WERI-Rb-1 (cell line): ENCODE measurements at regions not wholly inside any gene's neighbourhood (a gene's known extent, or its start where the extent isn't known, plus 50 kb on each side); places are given as distances from the start of the nearest gene placed in this dataset.

Source experiments
- DNase-seq: peaks from one replicate; pipeline ENCODE4 v3.0.0-alpha.2; 2020
- H3K27ac ChIP-seq: fragments of 250-450 bp; sonication (Bioruptor Pico); 2 replicates; pipeline ENCODE4 v1.5.1; 2020; ENCODE audit warnings: mild to moderate bottlenecking, moderate library complexity
- H3K27me3 ChIP-seq: fragments of 250-450 bp; sonication (Bioruptor Pico); 2 replicates; pipeline ENCODE4 v1.5.1; 2021; ENCODE audit warnings: mild to moderate bottlenecking, low read depth, moderate library complexity; ENCODE audit not compliant: insufficient read depth, severe bottlenecking
- H3K36me3 ChIP-seq: fragments of 250-450 bp; sonication (Bioruptor Pico); 2 replicates; pipeline ENCODE4 v1.5.1; 2020; ENCODE audit warnings: mild to moderate bottlenecking, moderate library complexity
- H3K4me3 ChIP-seq: 2 replicates; pipeline ENCODE4 v1.5.1; 2011; ENCODE audit warnings: low read depth, mild to moderate bottlenecking, control low read depth, low read length
- H3K9me3 ChIP-seq: fragments of 250-450 bp; sonication (Bioruptor Pico); 2 replicates; pipeline ENCODE4 v1.5.1; 2021; ENCODE audit warnings: mild to moderate bottlenecking, moderate library complexity; ENCODE audit not compliant: severe bottlenecking
- CTCF ChIP-seq: IDR thresholded peaks from 2 replicates; pipeline ENCODE4 v1.5.1; 2011; ENCODE audit warnings: low read depth, mild to moderate bottlenecking, control low read depth, inconsistent platforms, low read length

- no peaks in the 10 kb centered on the region for H3K9me3 ChIP-seq
- no peaks in the 10 kb centered on the region for H3K36me3 ChIP-seq
- H3K27me3 ChIP-seq, result no peaks in the 10 kb centered on the region
- no peak overlapping the region for H3K27ac ChIP-seq
- TF ChIP-seq CTCF, result no peak
- DNase-seq, result no peak
- no peak overlapping the region for H3K4me3 ChIP-seq
Observed at GRCh38 chr16:86702824-86703588, 124.7 kb downstream of the FOXL1 start.

GRCh38 chr16:86704516-86704915 lies 126.2 kb downstream of the FOXL1 start:
- Histone ChIP-seq H3K36me3 (no peaks in the 10 kb centered on the region), H3K4me3 (no peak overlapping the region), H3K9me3 (no peaks in the 10 kb centered on the region), H3K27me3 (no peaks in the 10 kb centered on the region), H3K27ac (no peak overlapping the region)
- TF ChIP-seq CTCF, result no peak
- DNase-seq, result no peak

- H3K36me3 ChIP-seq, result no peaks in the 10 kb centered on the region
- TF ChIP-seq CTCF, result no peak
Observed at GRCh38 chr16:86706726-86707125, 128.4 kb downstream of the FOXL1 start.

GRCh38 chr16:86707171-86707570 lies 128.8 kb downstream of the FOXL1 start:
- Histone ChIP-seq H3K9me3 (no peaks in the 10 kb centered on the region), H3K27ac (no peak overlapping the region), H3K36me3 (no peaks in the 10 kb centered on the region), H3K27me3 (no peaks in the 10 kb centered on the region), H3K4me3 (no peak overlapping the region)
- DNase-seq, result no peak
- no peak for TF ChIP-seq CTCF

More at GRCh38 chr16:86706726-86707125, 128.4 kb downstream of the FOXL1 start:
- no peak overlapping the region for H3K4me3 ChIP-seq
- DNase-seq, result no peak
- H3K27me3 ChIP-seq, result no peaks in the 10 kb centered on the region
- no peaks in the 10 kb centered on the region for H3K9me3 ChIP-seq
- H3K27ac ChIP-seq, result no peak overlapping the region

GRCh38 chr16:86707581-86707980 lies 129.2 kb downstream of the FOXL1 start:
- no peak overlapping the region for H3K27ac ChIP-seq
- no peak for DNase-seq
- no peaks in the 10 kb centered on the region for H3K9me3 ChIP-seq
- no peaks in the 10 kb centered on the region for H3K36me3 ChIP-seq
- TF ChIP-seq CTCF, result no peak
- no peak overlapping the region for H3K4me3 ChIP-seq
- no peaks in the 10 kb centered on the region for H3K27me3 ChIP-seq

GRCh38 chr16:86708431-86708830 lies 130.1 kb downstream of the FOXL1 start:
- TF ChIP-seq CTCF, result no peak
- Histone ChIP-seq H3K36me3 (no peaks in the 10 kb centered on the region), H3K4me3 (no peak overlapping the region), H3K9me3 (no peaks in the 10 kb centered on the region), H3K27me3 (no peaks in the 10 kb centered on the region), H3K27ac (no peak overlapping the region)
- DNase-seq, result peak; percentile 16
